Transverse colon (tissue), 4 donors: ENCODE measurements at regions not wholly inside any gene's neighbourhood (a gene's known extent, or its start where the extent isn't known, plus 50 kb on each side); places are given as distances from the start of the nearest gene placed in this dataset.

Source experiments
- DNase-seq: peaks from one replicate; pipeline ENCODE4 v3.0.0-alpha.2; 2019
- H3K27ac ChIP-seq, 4 donors: fragments of 200-600 bp; sonication (generic); 2 replicates each; pipeline ENCODE4 v1.5.1; 2016 to 2018; ENCODE audit warnings: inconsistent platforms in 4 of 4
- H3K27me3 ChIP-seq: fragments of 200-600 bp; sonication (generic); 2 replicates; pipeline ENCODE4 v1.5.1; 2017; ENCODE audit warnings: inconsistent platforms
- H3K36me3 ChIP-seq, 4 donors: fragments of 200-600 bp; sonication (generic); 2 replicates each; pipeline ENCODE4 v1.5.1; 2017 to 2019; ENCODE audit warnings: inconsistent platforms in 4 of 4
- H3K4me1 ChIP-seq, 4 donors: fragments of 200-600 bp; sonication (generic); 2 replicates each; pipeline ENCODE4 v1.5.1; 2017 to 2020; ENCODE audit warnings: inconsistent platforms in 4 of 4
- H3K4me3 ChIP-seq, 4 donors: fragments of 200-600 bp; sonication (generic); 1 replicate in 1 of 4; 2 replicates in 3 of 4; pipeline versions ENCODE4 v1.5.1 to v1.6.1; 2017 to 2019; ENCODE audit warnings: inconsistent platforms in 4 of 4
- H3K9me3 ChIP-seq, 2 donors: fragments of 200-600 bp; sonication (generic); 2 replicates each; pipeline ENCODE4 v1.5.1; 2017 to 2019; ENCODE audit warnings: inconsistent platforms in 2 of 2
- CTCF ChIP-seq, 5 experiments: fragments of 200-600 bp in 3 of 5; fragments of 450-650 bp in 2 of 5; sonication (generic) in 3 of 5; IDR thresholded peaks; 1 replicate in 2 of 5; 2 replicates in 3 of 5; pipeline ENCODE4 v1.5.1; 2016 to 2017; ENCODE audit warnings: antibody characterized with exemption in 5 of 5, inconsistent platforms in 3 of 5, mild to moderate bottlenecking in 2 of 5, moderate library complexity in 1 of 5
- EP300 ChIP-seq: sonication (generic); formaldehyde crosslinking; IDR thresholded peaks from one replicate; pipeline ENCODE4 v1.6.1; 2017; ENCODE audit warnings: antibody characterized with exemption, low read depth
- POLR2A ChIP-seq: fragments of 450-650 bp; IDR thresholded peaks from one replicate; pipeline ENCODE4 v1.6.1; 2016; ENCODE audit warnings: antibody characterized with exemption, mild to moderate bottlenecking, moderate library complexity
- POLR2AphosphoS5 ChIP-seq, 3 donors: sonication (generic); formaldehyde crosslinking; IDR thresholded peaks; one replicate each; pipeline ENCODE4 v1.6.1; 2016; ENCODE audit warnings: antibody characterized with exemption in 3 of 3
- WGBS, 2 donors: methylation state at CpG; one replicate each; pipeline ENCODE4 v1.1.5; 2018; ENCODE audit warnings: low coverage in 1 of 2; 5-methylcytosine and 5-hydroxymethylcytosine counted together
- in situ Hi-C, 4 donors: fragments of 200-750 bp; cut with MboI; loops; one replicate each; pipeline versions ENCODE4 v1.15.0 to v1.15.1; 2017; ENCODE audit warnings: low sequenced_read_pairs in 3 of 4, low pct_ligation_motif_present in 1 of 4, low pct_unique_long_range_greater_than_20kb in 1 of 4
- intact Hi-C: fragments of 100-400 bp; cut with DNase I; formaldehyde crosslinking; loops from one replicate; pipeline ENCODE4 v1.15.1; 2023; ENCODE audit warnings: low total_unique reads

GRCh38 chr11:44467931-44468330 is 97.5 kb upstream of the CD82 start:
- peaks cover 0 to 3% of the 10 kb centered on the region in 2 donors for H3K9me3 ChIP-seq
- H3K4me3 ChIP-seq = no peak overlapping the region
- in situ Hi-C loops (no loop called here), intact Hi-C loops (no loop called here)
- H3K27me3 ChIP-seq = no peaks in the 10 kb centered on the region
- DNase-seq = no peak
- WGBS, 2 donors = 72 to 86% methylated on average over 2 to 5 of the region's 5 CpGs
- H3K27ac ChIP-seq = no peak overlapping the region
- no peaks in the 10 kb centered on the region for H3K4me1 ChIP-seq
- no peaks in the 10 kb centered on the region for H3K36me3 ChIP-seq
- TF ChIP-seq EP300 (no peak), CTCF (IDR thresholded peaks at IDR 0.05) (no peak), POLR2A (no peak), POLR2AphosphoS5 (IDR thresholded peaks at IDR 0.05) (no peak)

DNA sequence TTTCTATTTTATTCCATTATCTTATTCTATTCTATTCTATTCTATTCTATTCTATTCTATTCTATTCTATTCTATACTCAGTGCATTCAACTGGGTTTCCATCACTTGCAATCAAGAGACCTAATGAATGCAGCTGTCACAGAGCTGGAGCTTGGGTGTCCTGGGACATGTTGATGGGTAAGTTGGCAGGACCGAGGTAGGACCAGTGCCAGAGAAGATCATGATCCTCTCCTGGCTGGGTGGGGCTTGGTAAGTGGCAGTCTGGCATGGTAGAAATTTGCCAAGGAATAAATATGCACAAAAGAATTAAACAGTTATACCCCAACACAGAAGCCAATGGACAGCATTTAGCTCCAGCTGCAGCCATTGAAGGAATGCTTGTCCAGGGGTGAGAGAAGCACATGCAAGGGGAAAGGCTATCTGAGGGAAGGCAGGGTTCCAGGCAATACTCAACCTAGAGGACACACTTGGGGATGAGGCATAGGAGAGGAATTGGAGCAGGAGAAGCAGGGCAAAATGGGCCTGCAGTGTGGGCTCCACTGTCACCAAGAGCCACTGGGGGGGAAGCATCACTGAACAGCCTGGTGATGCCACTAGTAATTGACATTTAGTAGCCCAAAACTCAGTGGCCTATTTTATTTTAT is 97.0 kb upstream of the CD82 start:
- no peaks in the 10 kb centered on the region for H3K36me3 ChIP-seq
- no peaks in the 10 kb centered on the region for H3K27me3 ChIP-seq
- in situ Hi-C loops (no loop called here), intact Hi-C loops (no loop called here)
- H3K4me3 ChIP-seq = no peak overlapping the region
- TF ChIP-seq POLR2A (no peak), CTCF (IDR thresholded peaks at IDR 0.05) (no peak), EP300 (no peak), POLR2AphosphoS5 (IDR thresholded peaks at IDR 0.05) (no peak)
- 83 to 90% methylated on average over 1 of the region's 1 CpG for WGBS, 2 donors
- no peaks in the 10 kb centered on the region for H3K4me1 ChIP-seq
- no peak for DNase-seq
- H3K27ac ChIP-seq = no peak overlapping the region
- H3K9me3 ChIP-seq = peaks cover 0 to 3% of the 10 kb centered on the region in 2 donors

DNA sequence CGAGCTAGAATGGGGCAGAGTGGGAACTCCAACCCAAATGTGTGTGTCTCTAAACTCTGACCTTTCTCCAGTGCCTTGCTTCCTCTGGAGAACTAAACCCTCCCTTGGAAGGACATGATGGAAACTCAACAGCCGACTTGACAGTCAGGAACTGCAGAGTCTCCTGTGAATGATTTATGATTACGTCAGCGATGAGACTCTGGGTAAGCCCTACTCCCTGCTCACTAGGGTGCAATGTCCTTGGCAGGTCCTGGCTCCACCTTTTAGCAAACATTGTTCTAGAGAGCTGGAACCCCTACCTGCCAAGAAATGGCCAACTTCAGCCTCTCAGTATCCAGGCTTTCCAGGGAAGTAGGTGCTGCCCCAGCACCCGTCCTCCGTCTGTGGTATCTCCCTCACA is 96.1 kb upstream of the CD82 start:
- Histone ChIP-seq H3K36me3 (no peaks in the 10 kb centered on the region), H3K27me3 (no peaks in the 10 kb centered on the region), H3K4me1 (no peaks in the 10 kb centered on the region), H3K4me3 (no peak overlapping the region), H3K27ac (no peak overlapping the region), H3K9me3 (peaks cover 0 to 3% of the 10 kb centered on the region in 2 donors)
- no peak for TF ChIP-seq EP300
- no peak for TF ChIP-seq CTCF (IDR thresholded peaks at IDR 0.05)
- no peak for TF ChIP-seq POLR2AphosphoS5 (IDR thresholded peaks at IDR 0.05)
- TF ChIP-seq POLR2A = no peak
- 40 to 50% methylated on average over 1 to 6 of the region's 6 CpGs for WGBS, 2 donors
- no peak for DNase-seq
- intact Hi-C loops (no loop called here), in situ Hi-C loops (no loop called here)

GRCh38 chr11:44470854-44471253 is 94.6 kb upstream of the CD82 start:
- Histone ChIP-seq H3K4me1 (no peaks in the 10 kb centered on the region), H3K27me3 (no peaks in the 10 kb centered on the region), H3K4me3 (no peak overlapping the region), H3K27ac (no peak overlapping the region), H3K9me3 (no peaks in the 10 kb centered on the region), H3K36me3 (no peaks in the 10 kb centered on the region)
- intact Hi-C loops (no loop called here), in situ Hi-C loops (no loop called here)
- TF ChIP-seq EP300 (no peak), POLR2AphosphoS5 (IDR thresholded peaks at IDR 0.05) (no peak), CTCF (IDR thresholded peaks at IDR 0.05) (no peak), POLR2A (no peak)
- 42% methylated on average over 7 of the region's 7 CpGs; no CpG with 5 or more reads in 1 of the 2 donors for WGBS, 2 donors
- no peak for DNase-seq
